ENCODE measurements at regions not wholly inside any gene's neighbourhood (a gene's known extent, or its start where the extent isn't known, plus 50 kb on each side); places are given as distances from the start of the nearest gene placed in this dataset.

GRCh38 chr5:60207040-60207439, 313.5 kb upstream of the PDE4D start:
- DNase-seq (ENCODE audit: extremely low read depth in 1 of 2, low read depth in 1 of 2): no peak

- no peak for DNase-seq (ENCODE audit: extremely low read depth in 1 of 2, low read depth in 1 of 2)
Measured at GRCh38 chr5:60206234-60206633, 312.7 kb upstream of the PDE4D start.

- DNase-seq (ENCODE audit: extremely low read depth in 1 of 2, low read depth in 1 of 2): no peak
Measured at GRCh38 chr5:60205071-60205470, 311.5 kb upstream of the PDE4D start.

- no peak for DNase-seq (ENCODE audit: extremely low read depth in 1 of 2, low read depth in 1 of 2)
Measured at GRCh38 chr5:60196385-60197113, 303.0 kb upstream of the PDE4D start.

GRCh38 chr5:60195551-60195950, 302.0 kb upstream of the PDE4D start:
- no peak for DNase-seq (ENCODE audit: extremely low read depth in 1 of 2, low read depth in 1 of 2)

- DNase-seq (ENCODE audit: extremely low read depth in 1 of 2, low read depth in 1 of 2): no peak
Measured at GRCh38 chr5:60195083-60195482, 301.6 kb upstream of the PDE4D start.

- DNase-seq (ENCODE audit: extremely low read depth in 1 of 2, low read depth in 1 of 2): no peak
Measured at GRCh38 chr5:60185231-60186099, 291.9 kb upstream of the PDE4D start.

- no peak for DNase-seq (ENCODE audit: extremely low read depth in 1 of 2, low read depth in 1 of 2)
Measured at GRCh38 chr5:60184606-60185005, 291.1 kb upstream of the PDE4D start.

- no peak for DNase-seq (ENCODE audit: extremely low read depth in 1 of 2, low read depth in 1 of 2)
Measured at GRCh38 chr5:60183881-60184280, 290.4 kb upstream of the PDE4D start.

GRCh38 chr5:60178101-60178500, 284.6 kb upstream of the PDE4D start:
- no peak for DNase-seq (ENCODE audit: extremely low read depth in 1 of 2, low read depth in 1 of 2)

GRCh38 chr5:60177596-60177995, 284.1 kb upstream of the PDE4D start:
- no peak for DNase-seq (ENCODE audit: extremely low read depth in 1 of 2, low read depth in 1 of 2)

GRCh38 chr5:60173667-60174066, 280.1 kb upstream of the PDE4D start:
- no peak for DNase-seq (ENCODE audit: extremely low read depth in 1 of 2, low read depth in 1 of 2)

- no peak for DNase-seq (ENCODE audit: extremely low read depth in 1 of 2, low read depth in 1 of 2)
Measured at GRCh38 chr5:60163762-60164161, 270.2 kb upstream of the PDE4D start.

GRCh38 chr5:60162441-60162840, 268.9 kb upstream of the PDE4D start:
- no peak for DNase-seq (ENCODE audit: extremely low read depth in 1 of 2, low read depth in 1 of 2)

- no peak for DNase-seq (ENCODE audit: extremely low read depth in 1 of 2, low read depth in 1 of 2)
Measured at GRCh38 chr5:60161340-60161934, 267.9 kb upstream of the PDE4D start.

GRCh38 chr5:60149081-60149480, 255.6 kb upstream of the PDE4D start:
- DNase-seq (ENCODE audit: extremely low read depth in 1 of 2, low read depth in 1 of 2): no peak

GRCh38 chr5:60148366-60148765, 254.8 kb upstream of the PDE4D start:
- DNase-seq (ENCODE audit: extremely low read depth in 1 of 2, low read depth in 1 of 2): no peak

- no peak for DNase-seq (ENCODE audit: extremely low read depth in 1 of 2, low read depth in 1 of 2)
Measured at GRCh38 chr5:60147791-60148190, 254.3 kb upstream of the PDE4D start.

GRCh38 chr5:60143942-60144549, 250.5 kb upstream of the PDE4D start:
- no peak for DNase-seq (ENCODE audit: extremely low read depth in 1 of 2, low read depth in 1 of 2)

- no peak for DNase-seq (ENCODE audit: extremely low read depth in 1 of 2, low read depth in 1 of 2)
Measured at GRCh38 chr5:60141119-60141518, 247.6 kb upstream of the PDE4D start.

GRCh38 chr5:60136841-60137240, 243.3 kb upstream of the PDE4D start:
- DNase-seq (ENCODE audit: extremely low read depth in 1 of 2, low read depth in 1 of 2): no peak

All from stimulated activated CD8-positive, alpha-beta memory T cell treated with anti-CD3 and anti-CD28 coated beads, Interleukin-7, amount 100 ng/mL, for 48 hours (primary cell).